ENCODE measurements at regions not wholly inside any gene's neighbourhood (a gene's known extent, or its start where the extent isn't known, plus 50 kb on each side); places are given as distances from the start of the nearest gene placed in this dataset.

DNA sequence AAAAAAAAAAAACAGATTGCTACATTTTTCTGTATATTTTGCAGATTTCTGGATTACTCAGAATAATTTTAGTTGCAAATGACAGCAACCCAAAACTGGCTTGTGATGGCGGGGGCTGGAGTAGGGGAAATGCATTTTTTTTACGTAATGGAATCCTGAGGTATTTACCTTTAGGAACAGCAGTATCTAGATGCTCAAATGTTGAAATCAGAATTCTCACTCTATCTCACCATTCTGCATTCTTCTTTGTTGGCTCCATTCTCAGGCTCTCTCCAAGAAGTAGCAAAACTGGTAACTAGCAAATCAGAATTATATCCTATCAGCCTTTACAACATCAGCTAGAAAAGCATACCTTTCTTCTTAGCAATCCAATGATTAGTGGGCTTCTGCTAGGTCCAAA is 554.3 kb downstream of the PRELID2 start (continued):
- TF ChIP-seq, protein P1, sequence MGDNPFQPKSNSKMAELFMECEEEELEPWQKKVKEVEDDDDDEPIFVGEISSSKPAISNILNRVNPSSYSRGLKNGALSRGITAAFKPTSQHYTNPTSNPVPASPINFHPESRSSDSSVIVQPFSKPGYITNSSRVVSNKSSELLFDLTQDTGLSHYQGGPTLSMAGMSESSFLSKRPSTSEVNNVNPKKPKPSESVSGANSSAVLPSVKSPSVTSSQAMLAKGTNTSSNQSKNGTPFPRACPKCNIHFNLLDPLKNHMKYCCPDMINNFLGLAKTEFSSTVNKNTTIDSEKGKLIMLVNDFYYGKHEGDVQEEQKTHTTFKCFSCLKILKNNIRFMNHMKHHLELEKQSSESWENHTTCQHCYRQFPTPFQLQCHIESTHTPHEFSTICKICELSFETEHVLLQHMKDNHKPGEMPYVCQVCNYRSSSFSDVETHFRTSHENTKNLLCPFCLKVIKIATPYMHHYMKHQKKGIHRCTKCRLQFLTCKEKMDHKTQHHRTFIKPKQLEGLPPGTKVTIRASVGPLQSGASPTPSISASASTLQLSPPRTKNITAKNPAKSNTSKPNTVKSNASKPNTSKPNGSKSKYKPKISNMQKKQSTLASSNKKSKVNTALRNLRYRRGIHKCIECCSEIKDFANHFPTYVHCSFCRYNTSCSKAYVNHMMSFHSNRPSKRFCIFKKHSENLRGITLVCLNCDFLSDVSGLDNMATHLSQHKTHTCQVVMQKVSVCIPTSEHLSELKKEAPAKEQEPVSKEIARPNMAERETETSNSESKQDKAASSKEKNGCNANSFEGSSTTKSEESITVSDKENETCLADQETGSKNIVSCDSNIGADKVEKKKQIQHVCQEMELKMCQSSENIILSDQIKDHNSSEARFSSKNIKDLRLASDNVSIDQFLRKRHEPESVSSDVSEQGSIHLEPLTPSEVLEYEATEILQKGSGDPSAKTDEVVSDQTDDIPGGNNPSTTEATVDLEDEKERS (CRISPR knock-in tag; IDR thresholded peaks at IDR 0.05) = no peak
- TF ChIP-seq NFIC (IDR thresholded peaks at IDR 0.05; ENCODE audit: low read length) = no peak
- TF ChIP-seq SIX1 (CRISPR knock-in tag; IDR thresholded peaks at IDR 0.05; ENCODE audit: borderline replicate concordance) = no peak

DNA sequence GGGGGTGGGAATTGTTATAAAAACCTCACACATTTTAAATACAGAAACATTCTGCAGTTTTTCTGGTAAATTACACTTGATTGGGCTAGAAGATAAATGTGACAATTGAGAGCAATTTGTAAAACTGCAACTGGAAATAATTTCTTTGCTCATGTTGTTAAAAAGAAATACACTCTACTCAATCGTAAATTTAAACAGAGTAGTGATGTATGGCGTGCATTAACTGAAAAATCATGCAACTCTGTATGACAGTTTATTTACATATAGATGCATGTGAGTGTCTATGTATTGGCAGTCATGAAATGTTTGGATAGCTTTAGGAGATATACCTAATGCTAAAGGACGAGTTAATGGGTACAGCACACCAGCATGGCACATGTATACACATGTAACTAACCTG is 554.9 kb downstream of the PRELID2 start:
- H4K20me1 ChIP-seq (ENCODE audit: insufficient read depth, low read length) = no peaks in the 10 kb centered on the region
- DNase-seq (ENCODE audit: low spot score) (no peak), FAIRE-seq (no peak), ATAC-seq (no peak)
- H3K36me3 ChIP-seq (replicated peaks in 1 of 2; ENCODE audit: control insufficient read depth in 1 of 2, insufficient read depth in 2 of 2, low read length in 2 of 2) = no peaks in the 10 kb centered on the region
- no peak overlapping the region for H3K9ac ChIP-seq (ENCODE audit: insufficient read depth, low read depth, low read length)
- H3K9me3 ChIP-seq (ENCODE audit: low read length) = no peaks in the 10 kb centered on the region
- H3K27ac ChIP-seq (ENCODE audit: extremely low read length, insufficient read depth, low read length) = no peak overlapping the region
- 1% methylated on average over 3 of the region's 3 CpGs for WGBS (ENCODE audit: low lambda C conversion rate)
- H3K27me3 ChIP-seq (ENCODE audit: control insufficient read depth in 1 of 2, insufficient read depth in 2 of 2, low read length in 2 of 2) = no peaks in the 10 kb centered on the region; a peak in 1 of 5 replicates
- POLR2A ChIA-PET = no interaction called here
- no peak overlapping the region for H2AFZ ChIP-seq (ENCODE audit: low read length)
- no peaks in the 10 kb centered on the region for H3K4me1 ChIP-seq (ENCODE audit: insufficient read depth, low read length)
- no peaks in the 10 kb centered on the region for H3K79me2 ChIP-seq (ENCODE audit: insufficient read depth, low read length)
- in situ Hi-C loops (cut with HindIII; ENCODE audit: extremely low pct_ligation_motif_present, low pct_unique_long_range_greater_than_20kb) = no loop called here
- CTCF ChIA-PET (ENCODE audit: low intra/inter-chr PET ratio, low total read pairs) = no interaction called here
- TF ChIP-seq ZFP36L1 (CRISPR knock-in tag; IDR thresholded peaks at IDR 0.05) (no peak), ZNF644 (CRISPR knock-in tag; IDR thresholded peaks at IDR 0.05; ENCODE audit: low read depth) (no peak), ZNF761 (CRISPR knock-in tag; conservative IDR thresholded peaks at IDR 0.05) (no peak), ZNF224 (CRISPR knock-in tag; IDR thresholded peaks at IDR 0.05) (no peak), PTBP1 (IDR thresholded peaks at IDR 0.05; ENCODE audit: low read depth, low read length, poor library complexity, severe bottlenecking) (no peak), JUND (CRISPR knock-in tag; IDR thresholded peaks at IDR 0.05) (no peak), ZNF333 (CRISPR knock-in tag; IDR thresholded peaks at IDR 0.05; ENCODE audit: borderline replicate concordance) (no peak)
- TF ChIP-seq, protein P2, sequence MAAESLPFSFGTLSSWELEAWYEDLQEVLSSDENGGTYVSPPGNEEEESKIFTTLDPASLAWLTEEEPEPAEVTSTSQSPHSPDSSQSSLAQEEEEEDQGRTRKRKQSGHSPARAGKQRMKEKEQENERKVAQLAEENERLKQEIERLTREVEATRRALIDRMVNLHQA (CRISPR knock-in tag; IDR thresholded peaks at IDR 0.05) = no peak
- TF ChIP-seq, protein P3, sequence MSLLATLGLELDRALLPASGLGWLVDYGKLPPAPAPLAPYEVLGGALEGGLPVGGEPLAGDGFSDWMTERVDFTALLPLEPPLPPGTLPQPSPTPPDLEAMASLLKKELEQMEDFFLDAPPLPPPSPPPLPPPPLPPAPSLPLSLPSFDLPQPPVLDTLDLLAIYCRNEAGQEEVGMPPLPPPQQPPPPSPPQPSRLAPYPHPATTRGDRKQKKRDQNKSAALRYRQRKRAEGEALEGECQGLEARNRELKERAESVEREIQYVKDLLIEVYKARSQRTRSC (CRISPR knock-in tag; IDR thresholded peaks at IDR 0.05; ENCODE audit: low read depth) = no peak
- TF ChIP-seq, protein P4, sequence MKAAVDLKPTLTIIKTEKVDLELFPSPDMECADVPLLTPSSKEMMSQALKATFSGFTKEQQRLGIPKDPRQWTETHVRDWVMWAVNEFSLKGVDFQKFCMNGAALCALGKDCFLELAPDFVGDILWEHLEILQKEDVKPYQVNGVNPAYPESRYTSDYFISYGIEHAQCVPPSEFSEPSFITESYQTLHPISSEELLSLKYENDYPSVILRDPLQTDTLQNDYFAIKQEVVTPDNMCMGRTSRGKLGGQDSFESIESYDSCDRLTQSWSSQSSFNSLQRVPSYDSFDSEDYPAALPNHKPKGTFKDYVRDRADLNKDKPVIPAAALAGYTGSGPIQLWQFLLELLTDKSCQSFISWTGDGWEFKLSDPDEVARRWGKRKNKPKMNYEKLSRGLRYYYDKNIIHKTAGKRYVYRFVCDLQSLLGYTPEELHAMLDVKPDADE (CRISPR knock-in tag; IDR thresholded peaks at IDR 0.05) = no peak
- H3K4me3 ChIP-seq (replicated peaks in 1 of 3; ENCODE audit: insufficient read depth in 1 of 3, low read depth in 2 of 3, low read length in 3 of 3) = no peak overlapping the region
- no TSS peak for BruUV-seq (replicated peaks)
- intact Hi-C loops (cut with micrococcal nuclease; ENCODE audit: unreplicated experiment) = no loop called here
- no peak overlapping the region for H3K4me2 ChIP-seq (ENCODE audit: low read depth, low read length)

Data from HepG2 (cell line).